ENCODE measurements at regions not wholly inside any gene's neighbourhood (a gene's known extent, or its start where the extent isn't known, plus 50 kb on each side); places are given as distances from the start of the nearest gene placed in this dataset.

DNA sequence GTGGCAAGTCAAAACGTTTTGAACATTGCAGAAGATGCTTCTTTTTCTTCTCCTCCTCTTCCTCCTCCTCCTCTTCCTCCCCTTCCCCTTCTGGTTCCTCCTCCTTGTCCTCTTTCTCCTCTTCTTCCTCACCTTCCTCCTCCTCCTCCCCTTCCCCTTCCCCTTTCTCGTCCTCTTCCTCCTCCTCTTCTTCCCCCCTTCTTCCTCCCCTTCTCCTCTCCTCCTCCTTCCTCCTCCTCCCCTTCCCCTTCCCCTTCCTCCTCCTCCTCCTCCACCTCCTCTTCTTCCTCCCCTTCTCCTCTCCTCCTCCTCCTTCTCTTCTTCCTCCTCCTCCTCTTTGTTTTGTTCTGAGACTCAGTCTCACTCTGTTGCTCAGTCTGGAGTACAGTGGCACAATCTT, 167.0 kb upstream of the SV2C start:
- H3K9ac ChIP-seq (ENCODE audit: control insufficient read depth, extremely low read depth, insufficient read depth, low read length), result no peak overlapping the region
- H3K36me3 ChIP-seq (ENCODE audit: control insufficient read depth in 2 of 2, extremely low read depth in 1 of 2, insufficient read depth in 2 of 2, low read length in 2 of 2), result no peaks in the 10 kb centered on the region
- FAIRE-seq (no peak), DNase-seq (ENCODE audit: low read depth, low spot score) (no peak)
- no peaks in the 10 kb centered on the region for H3K27me3 ChIP-seq (ENCODE audit: control insufficient read depth, extremely low read depth, insufficient read depth, low read length)
- H3K4me3 ChIP-seq (ENCODE audit: control insufficient read depth in 2 of 3, extremely low read depth in 1 of 3, insufficient read depth in 2 of 3, low read depth in 1 of 3, low read length in 3 of 3), result no peak overlapping the region
- H3K79me2 ChIP-seq (ENCODE audit: control insufficient read depth, insufficient read depth, low read length), result no peaks in the 10 kb centered on the region
- no peak overlapping the region for H3K27ac ChIP-seq (ENCODE audit: control insufficient read depth, insufficient read depth, low read length)
- no peaks in the 10 kb centered on the region for H4K20me1 ChIP-seq (ENCODE audit: control insufficient read depth, extremely low read depth, insufficient read depth, low read length)
- H2AFZ ChIP-seq (ENCODE audit: control insufficient read depth, low read length), result no peak overlapping the region
- no peaks in the 10 kb centered on the region for H3K9me3 ChIP-seq (ENCODE audit: control insufficient read depth, low read depth, low read length)
- dilution Hi-C loops (cut with MboI; ENCODE audit: extremely low pct_ligation_motif_present, low sequenced_read_pairs), result no loop called here
- H3K4me1 ChIP-seq (ENCODE audit: control insufficient read depth, extremely low read depth, insufficient read depth, low read length), result no peaks in the 10 kb centered on the region
- no peak for TF ChIP-seq EZH2 (IDR thresholded peaks at IDR 0.05; ENCODE audit: low read length)
- TF ChIP-seq, protein P1, sequence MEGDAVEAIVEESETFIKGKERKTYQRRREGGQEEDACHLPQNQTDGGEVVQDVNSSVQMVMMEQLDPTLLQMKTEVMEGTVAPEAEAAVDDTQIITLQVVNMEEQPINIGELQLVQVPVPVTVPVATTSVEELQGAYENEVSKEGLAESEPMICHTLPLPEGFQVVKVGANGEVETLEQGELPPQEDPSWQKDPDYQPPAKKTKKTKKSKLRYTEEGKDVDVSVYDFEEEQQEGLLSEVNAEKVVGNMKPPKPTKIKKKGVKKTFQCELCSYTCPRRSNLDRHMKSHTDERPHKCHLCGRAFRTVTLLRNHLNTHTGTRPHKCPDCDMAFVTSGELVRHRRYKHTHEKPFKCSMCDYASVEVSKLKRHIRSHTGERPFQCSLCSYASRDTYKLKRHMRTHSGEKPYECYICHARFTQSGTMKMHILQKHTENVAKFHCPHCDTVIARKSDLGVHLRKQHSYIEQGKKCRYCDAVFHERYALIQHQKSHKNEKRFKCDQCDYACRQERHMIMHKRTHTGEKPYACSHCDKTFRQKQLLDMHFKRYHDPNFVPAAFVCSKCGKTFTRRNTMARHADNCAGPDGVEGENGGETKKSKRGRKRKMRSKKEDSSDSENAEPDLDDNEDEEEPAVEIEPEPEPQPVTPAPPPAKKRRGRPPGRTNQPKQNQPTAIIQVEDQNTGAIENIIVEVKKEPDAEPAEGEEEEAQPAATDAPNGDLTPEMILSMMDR (optimal IDR thresholded peaks at IDR 0.05 in 1 of 3, IDR thresholded peaks at IDR 0.05 in 1 of 3, conservative IDR thresholded peaks at IDR 0.05 in 1 of 3; ENCODE audit: extremely low read depth in 1 of 3, insufficient read depth in 2 of 3, low read length in 3 of 3), result no peak
- H3K4me2 ChIP-seq (ENCODE audit: control insufficient read depth, extremely low read depth, insufficient read depth, low read depth, low read length), result no peak overlapping the region
- H3K9me1 ChIP-seq (ENCODE audit: control insufficient read depth, extremely low read depth, insufficient read depth, low read length), result no peaks in the 10 kb centered on the region

DNA sequence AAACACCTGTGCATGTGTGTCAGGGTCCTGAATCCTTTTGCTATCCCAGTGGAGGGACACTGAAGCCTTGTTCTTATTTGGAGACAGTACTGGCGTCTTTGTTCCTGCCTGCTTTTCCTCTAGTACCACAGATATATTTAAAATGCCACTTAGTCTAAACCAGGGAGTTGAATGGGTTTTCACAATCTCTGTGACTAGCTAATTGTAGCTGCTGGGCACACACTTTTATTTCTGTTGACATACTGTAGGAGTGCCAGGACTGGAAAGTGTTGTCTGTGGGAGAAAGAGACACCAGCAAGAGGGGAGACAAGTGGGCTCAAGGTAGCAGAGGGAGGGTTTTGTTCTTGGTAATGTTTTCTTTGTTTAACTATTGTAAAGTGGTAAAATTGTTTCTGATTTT, 174.0 kb upstream of the SV2C start:
- H2AFZ ChIP-seq (ENCODE audit: control insufficient read depth, low read length), result no peak overlapping the region
- H3K36me3 ChIP-seq (ENCODE audit: control insufficient read depth in 2 of 2, extremely low read depth in 1 of 2, insufficient read depth in 2 of 2, low read length in 2 of 2), result no peaks in the 10 kb centered on the region
- DNase-seq (ENCODE audit: low read depth, low spot score) (no peak), FAIRE-seq (no peak)
- no peak for TF ChIP-seq EZH2 (IDR thresholded peaks at IDR 0.05; ENCODE audit: low read length)
- TF ChIP-seq, protein P1 (optimal IDR thresholded peaks at IDR 0.05 in 1 of 3, IDR thresholded peaks at IDR 0.05 in 1 of 3, conservative IDR thresholded peaks at IDR 0.05 in 1 of 3; ENCODE audit: extremely low read depth in 1 of 3, insufficient read depth in 2 of 3, low read length in 3 of 3), result no peak
- no peaks in the 10 kb centered on the region for H3K4me1 ChIP-seq (ENCODE audit: control insufficient read depth, extremely low read depth, insufficient read depth, low read length)
- no peaks in the 10 kb centered on the region for H3K79me2 ChIP-seq (ENCODE audit: control insufficient read depth, insufficient read depth, low read length)
- no peaks in the 10 kb centered on the region for H3K9me3 ChIP-seq (ENCODE audit: control insufficient read depth, low read depth, low read length)
- H3K4me2 ChIP-seq (ENCODE audit: control insufficient read depth, extremely low read depth, insufficient read depth, low read depth, low read length), result no peak overlapping the region
- no peak overlapping the region for H3K9ac ChIP-seq (ENCODE audit: control insufficient read depth, extremely low read depth, insufficient read depth, low read length)
- H4K20me1 ChIP-seq (ENCODE audit: control insufficient read depth, extremely low read depth, insufficient read depth, low read length), result no peaks in the 10 kb centered on the region
- H3K9me1 ChIP-seq (ENCODE audit: control insufficient read depth, extremely low read depth, insufficient read depth, low read length), result no peaks in the 10 kb centered on the region
- H3K4me3 ChIP-seq (ENCODE audit: control insufficient read depth in 2 of 3, extremely low read depth in 1 of 3, insufficient read depth in 2 of 3, low read depth in 1 of 3, low read length in 3 of 3), result no peak overlapping the region
- H3K27ac ChIP-seq (ENCODE audit: control insufficient read depth, insufficient read depth, low read length), result no peak overlapping the region
- no peaks in the 10 kb centered on the region for H3K27me3 ChIP-seq (ENCODE audit: control insufficient read depth, extremely low read depth, insufficient read depth, low read length)
- dilution Hi-C loops (cut with MboI; ENCODE audit: extremely low pct_ligation_motif_present, low sequenced_read_pairs), result no loop called here

All from keratinocyte (primary cell).